ENCODE measurements at regions not wholly inside any gene's neighbourhood (a gene's known extent, or its start where the extent isn't known, plus 50 kb on each side); places are given as distances from the start of the nearest gene placed in this dataset.

- no peak overlapping the region for H3K4me2 ChIP-seq (ENCODE audit: low read length)
- H3F3A ChIP-seq (ENCODE audit: insufficient read depth, low read length, poor library complexity, severe bottlenecking) = no peaks in the 10 kb centered on the region
- H4K20me1 ChIP-seq (ENCODE audit: insufficient read depth) = no peaks in the 10 kb centered on the region
- no peaks in the 10 kb centered on the region for H3K36me3 ChIP-seq (ENCODE audit: insufficient read depth, low read length)
- no peak for TF ChIP-seq TAF1 (IDR thresholded peaks at IDR 0.05; ENCODE audit: low read depth)
- H3K4me3 ChIP-seq (ENCODE audit: low read length) = no peak overlapping the region
- H3K9me3 ChIP-seq (ENCODE audit: low read length) = no peaks in the 10 kb centered on the region
- H3K79me2 ChIP-seq (replicated peaks; ENCODE audit: insufficient read depth, low read length) = no peaks in the 10 kb centered on the region
- H3K9ac ChIP-seq (ENCODE audit: low read length) = no peak overlapping the region
- H2AFZ ChIP-seq (ENCODE audit: low read depth, low read length) = no peak overlapping the region
- H3K9me2 ChIP-seq (ENCODE audit: insufficient read depth, low read length) = no peaks in the 10 kb centered on the region
- no peak overlapping the region for H3K27ac ChIP-seq (ENCODE audit: low read length)
- no peaks in the 10 kb centered on the region for H3K27me3 ChIP-seq (ENCODE audit: insufficient read depth, low read depth, low read length)
Measured at GRCh38 chr12:72162875-72163274, 109.3 kb upstream of the TRHDE start.

GRCh38 chr12:72168851-72169250 lies 103.3 kb upstream of the TRHDE start:
- Histone ChIP-seq H3K4me2 (ENCODE audit: low read length) (no peak overlapping the region), H3K9ac (ENCODE audit: low read length) (no peak overlapping the region), H2AFZ (ENCODE audit: low read depth, low read length) (no peak overlapping the region), H3F3A (ENCODE audit: insufficient read depth, low read length, poor library complexity, severe bottlenecking) (no peaks in the 10 kb centered on the region), H3K9me3 (ENCODE audit: low read length) (no peaks in the 10 kb centered on the region), H4K20me1 (ENCODE audit: insufficient read depth) (no peaks in the 10 kb centered on the region), H3K27ac (ENCODE audit: low read length) (no peak overlapping the region), H3K27me3 (ENCODE audit: insufficient read depth, low read depth, low read length) (no peaks in the 10 kb centered on the region), H3K36me3 (ENCODE audit: insufficient read depth, low read length) (no peaks in the 10 kb centered on the region), H3K79me2 (replicated peaks; ENCODE audit: insufficient read depth, low read length) (no peaks in the 10 kb centered on the region), H3K9me2 (ENCODE audit: insufficient read depth, low read length) (no peaks in the 10 kb centered on the region), H3K4me3 (ENCODE audit: low read length) (no peak overlapping the region)
- TF ChIP-seq CTCF (IDR thresholded peaks at IDR 0.05; ENCODE audit: poor library complexity, severe bottlenecking) = no peak

GRCh38 chr12:72173974-72174373 lies 98.2 kb upstream of the TRHDE start:
- Histone ChIP-seq H3K9ac (ENCODE audit: low read length) (no peak overlapping the region), H3K4me3 (ENCODE audit: low read length) (no peak overlapping the region), H3K9me2 (ENCODE audit: insufficient read depth, low read length) (no peaks in the 10 kb centered on the region), H3K9me3 (ENCODE audit: low read length) (no peaks in the 10 kb centered on the region), H3K27ac (ENCODE audit: low read length) (no peak overlapping the region), H3K36me3 (ENCODE audit: insufficient read depth, low read length) (no peaks in the 10 kb centered on the region), H3K4me2 (ENCODE audit: low read length) (no peak overlapping the region), H2AFZ (ENCODE audit: low read depth, low read length) (no peak overlapping the region), H4K20me1 (ENCODE audit: insufficient read depth) (no peaks in the 10 kb centered on the region), H3K79me2 (replicated peaks; ENCODE audit: insufficient read depth, low read length) (no peaks in the 10 kb centered on the region), H3K27me3 (ENCODE audit: insufficient read depth, low read depth, low read length) (no peaks in the 10 kb centered on the region), H3F3A (ENCODE audit: insufficient read depth, low read length, poor library complexity, severe bottlenecking) (no peaks in the 10 kb centered on the region)
- no peak for TF ChIP-seq TAF1 (IDR thresholded peaks at IDR 0.05; ENCODE audit: low read depth)

- H3F3A ChIP-seq (ENCODE audit: insufficient read depth, low read length, poor library complexity, severe bottlenecking) = no peaks in the 10 kb centered on the region
- H3K9ac ChIP-seq (ENCODE audit: low read length) = no peak overlapping the region
- TF ChIP-seq SMC3 (conservative IDR thresholded peaks at IDR 0.05; ENCODE audit: poor library complexity) (no peak), TAF1 (IDR thresholded peaks at IDR 0.05; ENCODE audit: low read depth) (no peak), POLR2AphosphoS5 (IDR thresholded peaks at IDR 0.05) (no peak), EP300 (conservative IDR thresholded peaks at IDR 0.05; ENCODE audit: poor library complexity, severe bottlenecking) (no peak), MXI1 (conservative IDR thresholded peaks at IDR 0.05; ENCODE audit: poor library complexity, severe bottlenecking) (no peak), EZH2 (IDR thresholded peaks at IDR 0.05; ENCODE audit: borderline replicate concordance, insufficient read depth, low read length, poor library complexity, severe bottlenecking) (no peak), CTCF (IDR thresholded peaks at IDR 0.05; ENCODE audit: poor library complexity, severe bottlenecking) (no peak), RAD21 (conservative IDR thresholded peaks at IDR 0.05) (no peak), REST (IDR thresholded peaks at IDR 0.05; ENCODE audit: borderline replicate concordance) (no peak)
- H3K9me3 ChIP-seq (ENCODE audit: low read length) = no peaks in the 10 kb centered on the region
- H3K4me2 ChIP-seq (ENCODE audit: low read length) = no peak overlapping the region
- no peaks in the 10 kb centered on the region for H3K36me3 ChIP-seq (ENCODE audit: insufficient read depth, low read length)
- H3K27ac ChIP-seq (ENCODE audit: low read length) = no peak overlapping the region
- H2AFZ ChIP-seq (ENCODE audit: low read depth, low read length) = no peak overlapping the region
- H3K9me2 ChIP-seq (ENCODE audit: insufficient read depth, low read length) = no peaks in the 10 kb centered on the region
- no peaks in the 10 kb centered on the region for H3K79me2 ChIP-seq (replicated peaks; ENCODE audit: insufficient read depth, low read length)
- no peak overlapping the region for H3K4me3 ChIP-seq (ENCODE audit: low read length)
- H3K27me3 ChIP-seq (ENCODE audit: insufficient read depth, low read depth, low read length) = no peaks in the 10 kb centered on the region
- H4K20me1 ChIP-seq (ENCODE audit: insufficient read depth) = no peaks in the 10 kb centered on the region
Measured at GRCh38 chr12:72178244-72178643, 93.9 kb upstream of the TRHDE start.

Measured in neural cell (in vitro differentiated cells).